Lung microvascular endothelial cell (primary cell): ENCODE measurements at regions not wholly inside any gene's neighbourhood (a gene's known extent, or its start where the extent isn't known, plus 50 kb on each side); places are given as distances from the start of the nearest gene placed in this dataset.
"Not testable (repeated sequence)": the region's sequence is repeated elsewhere in the genome, so short reads cannot be mapped to it uniquely, and the experiment has no call there.

ENCODE experiments used
- DNase-seq, 2 donors: peaks; one replicate each; pipeline versions ENCODE4 v3.0.0 to v3.0.0-alpha.2; 2010; ENCODE audit warnings: low read depth in 2 of 2

DNA sequence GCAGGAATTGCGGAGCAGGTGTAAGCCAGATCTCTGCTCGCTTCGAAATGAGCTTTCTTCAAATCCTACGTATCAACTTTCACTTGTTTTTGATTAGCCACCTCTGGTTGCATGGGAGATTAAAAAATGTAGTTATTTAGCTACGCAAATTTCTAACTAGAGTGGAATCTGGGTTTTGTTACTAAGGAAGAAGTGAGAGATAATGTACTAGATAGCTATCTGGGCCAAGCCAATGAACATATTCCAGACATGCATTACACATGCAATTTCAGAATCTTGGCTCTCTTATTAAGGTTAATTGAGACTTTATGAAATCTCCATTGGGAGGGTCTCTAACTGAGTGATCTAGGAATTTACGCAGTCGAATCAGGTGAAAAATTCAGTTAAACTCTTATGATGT is 765.7 kb downstream of the DIPK2A start:
- DNase-seq = no peak

- DNase-seq = no peak
These were observed 771.6 kb downstream of the DIPK2A start for GRCh38 chr3:144743225-144743668.

DNA sequence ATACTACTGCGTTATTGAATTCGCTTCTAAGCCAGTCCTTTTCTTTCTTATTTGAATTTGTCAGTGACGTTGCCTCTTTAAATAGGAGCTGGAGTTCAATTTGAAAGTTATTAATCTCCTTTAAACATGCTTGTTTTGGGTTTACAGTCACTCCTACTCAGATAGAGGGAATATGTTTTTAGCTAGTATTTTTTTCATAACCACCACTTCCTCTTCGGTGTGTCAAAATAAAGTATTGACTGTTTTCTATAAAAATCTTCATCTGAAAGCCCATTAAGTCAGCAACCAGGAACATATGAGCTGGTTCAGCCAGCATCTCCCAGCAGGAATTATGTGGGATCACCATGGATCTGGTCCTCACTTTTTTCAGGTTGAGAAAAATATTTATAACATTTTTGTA is 772.9 kb downstream of the DIPK2A start:
- DNase-seq = no peak

GRCh38 chr3:144746631-144747030 is 775.0 kb downstream of the DIPK2A start:
- no peak for DNase-seq

DNA sequence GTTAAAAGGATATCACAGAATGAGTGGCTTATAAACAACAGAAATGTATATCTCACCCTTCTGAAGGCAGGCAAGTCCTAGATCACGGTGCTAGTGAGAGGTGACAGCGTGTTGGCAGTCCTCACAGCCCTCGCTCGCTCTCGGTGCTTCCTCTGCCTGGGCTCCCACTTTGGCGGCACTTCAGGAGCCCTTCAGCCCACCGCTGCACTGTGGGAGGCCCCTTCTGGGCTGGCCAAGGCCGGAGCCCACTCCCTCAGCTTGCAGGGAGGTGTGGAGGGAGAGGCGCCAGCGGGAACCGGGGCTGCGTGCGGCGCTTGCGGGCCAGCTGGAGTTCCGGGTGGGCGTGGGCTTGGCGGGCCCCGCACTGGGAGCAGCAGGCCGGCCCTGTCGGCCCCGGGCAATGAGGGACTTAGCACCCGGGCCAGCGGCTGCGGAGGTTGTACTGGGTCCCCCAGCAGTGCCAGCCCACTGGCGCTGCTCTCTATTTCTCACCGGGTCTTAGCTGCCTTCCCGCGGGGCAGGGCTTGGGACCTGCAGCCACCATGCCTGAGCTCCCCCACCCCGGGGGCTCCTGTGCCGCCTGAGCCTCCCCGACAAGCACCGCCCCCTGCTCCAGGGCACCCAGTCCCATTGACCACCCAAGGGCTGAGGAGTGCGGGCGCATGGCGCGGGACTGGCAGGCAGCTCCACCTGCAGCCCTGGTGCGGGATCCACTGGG is 778.1 kb downstream of the DIPK2A start:
- not testable (repeated sequence) for DNase-seq

DNA sequence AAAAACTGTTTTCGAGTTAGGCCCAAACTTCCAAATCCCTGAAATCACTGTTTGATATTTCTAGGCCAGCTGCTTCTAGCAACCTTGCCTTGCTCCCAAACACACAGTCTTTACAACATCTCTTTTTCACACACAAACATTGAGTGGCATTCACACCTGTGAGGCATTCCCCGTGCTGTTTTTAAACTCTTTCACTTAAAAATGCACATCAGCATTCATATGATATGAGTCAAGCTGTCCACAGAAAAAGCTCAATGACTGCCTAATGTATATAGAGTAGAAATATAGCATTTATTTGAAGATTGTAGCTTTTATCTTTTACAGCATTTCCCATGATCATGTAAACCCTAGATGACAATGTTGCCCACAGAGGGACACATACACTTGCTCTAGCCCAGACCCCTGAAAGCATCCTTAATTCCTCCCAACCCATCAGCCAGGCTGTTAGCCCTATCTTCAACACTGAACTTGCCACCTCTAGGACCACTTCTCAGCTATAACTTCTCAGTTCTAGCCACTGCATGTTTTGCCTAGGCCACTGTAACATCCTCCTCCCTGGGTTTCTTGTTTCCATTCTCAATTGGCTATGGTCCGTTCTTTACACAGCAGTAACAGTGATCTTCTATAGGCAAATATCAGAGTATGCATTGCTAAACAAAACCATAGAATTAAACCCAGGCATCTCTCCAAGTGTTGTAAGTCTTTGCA is 782.6 kb downstream of the DIPK2A start:
- DNase-seq = no peak

GRCh38 chr3:144756704-144757440 is 785.2 kb downstream of the DIPK2A start:
- DNase-seq = no peak

GRCh38 chr3:144760831-144761230 is 789.2 kb downstream of the DIPK2A start:
- peak in 1 of 2 donors; percentile 14 for DNase-seq

DNA sequence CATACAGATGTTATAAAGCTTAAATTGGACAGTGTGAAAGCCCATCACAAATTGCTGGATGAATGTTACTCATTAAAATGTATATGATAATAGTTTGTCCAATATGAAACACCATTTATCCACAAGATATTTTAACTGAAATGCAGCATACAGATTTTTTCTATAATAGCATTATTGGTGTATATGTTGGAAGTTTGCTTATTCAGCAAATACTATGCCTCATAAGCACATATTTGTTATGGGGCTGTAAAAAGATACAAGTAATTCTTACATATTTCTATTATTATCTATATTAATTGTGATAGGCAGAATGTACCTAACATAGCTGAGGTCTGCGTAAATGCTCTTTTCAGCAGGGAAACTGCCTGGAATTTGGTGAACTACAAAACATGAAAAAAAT is 790.5 kb downstream of the DIPK2A start:
- DNase-seq = no peak

DNA sequence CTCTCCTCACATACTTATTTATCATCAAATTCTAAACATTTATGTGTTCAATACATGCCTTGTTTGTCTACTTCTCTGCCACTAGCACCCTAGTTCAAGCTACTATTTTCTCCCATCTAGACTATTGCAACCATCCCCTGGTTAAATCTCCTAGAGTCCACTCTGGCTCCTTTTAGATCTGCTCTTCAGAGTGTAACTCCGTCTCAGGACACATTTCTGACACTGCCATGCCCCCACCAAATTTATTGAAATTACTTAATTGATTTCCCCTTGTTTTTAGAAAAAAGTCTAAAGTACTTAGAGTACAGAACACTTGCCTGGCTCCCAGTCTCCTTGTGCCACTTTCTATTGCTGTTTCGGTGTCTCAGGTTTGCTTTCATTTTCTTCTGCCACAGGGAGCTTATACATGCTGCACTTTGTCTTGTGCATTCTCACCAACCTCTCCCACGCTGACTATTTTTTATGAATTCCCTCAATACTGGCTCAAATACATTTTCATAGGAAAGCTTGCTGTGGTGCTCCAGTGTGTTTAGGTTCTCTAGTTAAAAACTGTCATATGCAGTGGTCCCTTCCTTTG is 792.3 kb downstream of the DIPK2A start:
- peak in 1 of 2 donors; percentile 39 for DNase-seq

DNA sequence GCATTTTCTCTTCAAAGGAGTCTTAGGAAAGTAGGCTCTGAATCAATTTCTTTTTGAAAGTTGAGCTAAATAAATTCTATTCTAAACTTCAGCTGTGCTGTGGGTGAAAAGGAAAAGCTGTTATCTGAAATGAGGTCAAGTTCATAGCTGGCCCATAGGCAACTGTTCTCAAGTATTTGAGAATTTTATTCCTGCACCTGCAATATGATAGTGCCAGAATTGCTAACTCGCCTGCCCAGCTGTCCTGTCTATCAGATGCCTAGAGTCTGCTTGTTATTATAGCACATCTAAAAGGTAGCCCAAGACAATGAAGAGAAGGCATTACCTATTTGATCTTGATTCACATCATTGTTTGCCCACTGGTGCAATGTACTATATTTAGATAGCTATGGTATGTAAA is 798.7 kb downstream of the DIPK2A start:
- DNase-seq = peak in 1 of 2 donors; percentile 22

GRCh38 chr3:144770915-144771351 is 799.3 kb downstream of the DIPK2A start:
- DNase-seq = peak; percentile 4 to 87

DNA sequence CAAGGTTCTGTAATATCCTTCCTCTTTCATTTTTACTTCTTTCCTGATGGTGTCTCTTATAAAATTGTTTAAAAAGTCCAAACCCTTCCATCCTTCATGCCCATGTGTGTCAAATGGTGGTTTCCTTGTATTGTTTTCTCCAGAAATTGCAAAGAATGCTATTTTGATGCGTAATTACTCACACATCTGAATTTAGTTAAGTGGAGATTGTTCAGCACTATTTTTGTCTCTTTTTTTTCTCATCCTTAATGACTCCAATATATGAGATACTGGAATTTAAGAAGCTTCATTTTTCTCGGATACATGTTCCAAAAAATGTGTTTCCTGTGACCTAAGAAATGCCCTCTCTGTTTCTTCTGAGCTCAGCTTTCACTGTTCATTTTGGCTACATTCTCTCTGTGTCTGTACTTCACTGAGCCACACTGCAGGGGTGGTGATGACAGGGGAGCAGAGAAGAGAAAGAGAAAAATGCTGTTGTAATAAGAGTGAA is 799.8 kb downstream of the DIPK2A start:
- DNase-seq = peak in 1 of 2 donors; percentile 91

GRCh38 chr3:144772372-144772771 is 800.7 kb downstream of the DIPK2A start:
- DNase-seq = no peak

DNA sequence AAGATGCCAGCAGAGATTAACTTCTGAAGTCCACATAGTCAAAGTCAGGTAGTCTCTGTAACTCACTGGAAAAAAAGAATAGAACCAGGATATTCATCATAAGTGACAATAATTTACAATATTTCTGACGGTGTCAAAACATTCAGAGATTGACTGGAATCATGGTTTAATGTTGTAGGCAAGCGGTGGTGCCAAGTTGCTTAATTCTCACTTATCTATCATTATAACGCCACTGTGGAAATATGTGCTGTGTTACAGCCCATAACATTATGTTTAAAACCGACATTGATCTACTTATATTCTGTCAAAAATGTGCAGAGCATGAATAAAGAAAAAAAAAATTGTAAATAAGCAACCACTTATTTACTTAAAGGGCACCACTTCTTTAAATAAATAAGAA is 801.7 kb downstream of the DIPK2A start:
- no peak for DNase-seq

GRCh38 chr3:144774897-144775296 is 803.3 kb downstream of the DIPK2A start:
- no peak for DNase-seq

- DNase-seq = no peak
These were observed 803.9 kb downstream of the DIPK2A start for GRCh38 chr3:144775551-144775950.

DNA sequence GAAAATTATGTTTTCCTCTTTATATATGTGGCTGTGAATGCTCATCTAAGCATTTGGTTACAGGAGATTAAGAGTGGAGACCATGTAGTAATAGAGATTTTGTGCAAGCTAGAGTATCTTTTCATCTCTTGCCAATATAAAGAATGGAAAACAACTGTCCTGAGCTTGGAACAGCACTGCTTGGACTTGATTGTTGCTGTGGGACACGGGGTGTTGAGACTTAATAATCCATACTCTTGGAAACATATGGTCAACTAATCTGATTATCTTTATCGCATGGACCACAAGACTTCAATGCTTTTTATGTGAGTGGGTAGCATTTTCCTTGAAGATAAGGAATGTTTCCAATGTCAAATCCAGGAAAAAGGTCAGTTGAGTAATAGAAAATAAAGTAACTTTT is 806.3 kb downstream of the DIPK2A start:
- no peak for DNase-seq

DNA sequence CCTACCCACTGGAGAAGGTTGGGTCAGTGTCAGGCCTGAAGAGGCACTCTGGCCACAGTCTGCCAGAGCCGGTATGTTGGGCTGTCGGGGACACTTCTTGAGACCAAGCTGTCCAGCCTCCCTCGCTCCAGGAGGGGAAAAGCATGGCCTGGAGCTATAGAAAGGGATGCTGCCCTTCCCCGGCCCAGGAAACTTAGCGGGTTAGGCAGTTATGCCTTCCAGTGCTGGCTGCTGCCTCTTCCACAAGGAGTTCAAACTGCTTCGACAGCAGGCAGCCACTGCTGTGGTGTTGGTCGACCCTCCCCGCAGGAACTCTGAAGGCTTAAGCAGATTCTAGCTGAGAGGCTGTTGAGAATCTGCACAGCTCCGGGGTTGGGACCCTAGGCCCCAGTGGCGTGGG is 819.4 kb downstream of the DIPK2A start:
- DNase-seq = no peak

DNA sequence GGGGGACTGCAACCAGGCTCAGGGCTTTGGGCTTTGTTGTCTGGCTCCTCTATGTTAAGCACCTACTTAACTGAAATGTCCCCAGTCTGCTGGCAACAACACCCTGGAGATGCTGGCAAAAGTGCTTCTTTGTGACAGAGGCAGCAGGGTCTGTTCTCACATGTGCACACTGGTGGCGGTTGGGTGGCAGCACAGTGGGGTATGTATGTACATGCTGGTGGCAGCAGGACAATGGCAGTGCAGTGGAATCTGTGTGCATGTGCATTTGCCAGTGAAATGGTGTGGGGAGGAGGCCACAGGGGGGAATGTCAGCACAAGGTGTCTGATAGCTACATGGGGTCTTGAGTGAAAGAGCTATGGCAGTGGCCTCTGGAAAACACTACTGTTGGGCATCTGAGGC is 830.3 kb downstream of the DIPK2A start:
- DNase-seq = no peak

DNA sequence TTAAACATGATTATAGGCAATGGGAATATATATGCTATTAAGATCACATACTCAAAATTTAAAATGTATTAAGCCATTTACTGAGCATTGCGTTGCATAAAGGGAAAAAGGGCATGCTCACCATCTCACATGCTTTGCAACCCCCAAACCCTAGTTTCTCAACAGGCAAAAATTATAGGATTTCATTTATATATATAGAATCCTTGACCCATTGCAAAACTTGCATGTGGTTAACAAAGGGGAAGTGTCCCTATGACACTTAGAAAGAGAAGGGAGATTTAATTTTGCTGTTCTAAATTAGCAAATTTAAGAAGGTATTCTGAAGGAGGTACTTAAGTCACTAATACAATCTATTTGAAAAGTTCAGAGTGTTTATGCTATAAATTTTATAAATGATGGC is 837.8 kb downstream of the DIPK2A start:
- no peak for DNase-seq

- DNase-seq = no peak
These were observed 838.5 kb downstream of the DIPK2A start for GRCh38 chr3:144810160-144810559.
